GM11168 (cell line): ENCODE measurements at regions not wholly inside any gene's neighbourhood (a gene's known extent, or its start where the extent isn't known, plus 50 kb on each side); places are given as distances from the start of the nearest gene placed in this dataset.

Experiments used
- in situ Hi-C: fragments of 300-500 bp; cut with MboI; formaldehyde crosslinking; loops from one replicate; pipeline ENCODE4 v1.12.0; 2022; ENCODE audit warnings: low sequenced_read_pairs; ENCODE audit not compliant: unreplicated experiment

GRCh38 chr3:170737498-170738162 lies 132.4 kb downstream of the RPL22L1 start:
- in situ Hi-C loops = no loop called here

GRCh38 chr3:170735821-170736220 lies 134.2 kb downstream of the RPL22L1 start:
- in situ Hi-C loops = no loop called here

DNA sequence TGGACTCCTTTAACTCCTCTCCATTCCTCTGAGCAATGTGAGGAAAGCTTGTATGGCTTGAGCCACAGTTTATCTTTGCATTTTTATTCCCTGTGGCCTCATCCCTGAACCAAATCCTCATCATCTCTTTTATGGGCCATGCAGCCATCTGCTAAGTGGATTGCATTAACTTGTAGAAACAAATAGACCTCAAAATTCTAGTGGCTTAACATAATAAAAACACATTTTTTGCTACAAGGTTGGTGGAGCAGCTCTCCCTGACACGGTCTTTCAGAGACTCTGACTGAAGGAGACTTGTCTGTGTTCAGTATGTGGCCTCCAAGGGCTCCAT lies 135.3 kb downstream of the RPL22L1 start:
- in situ Hi-C loops = no loop called here

DNA sequence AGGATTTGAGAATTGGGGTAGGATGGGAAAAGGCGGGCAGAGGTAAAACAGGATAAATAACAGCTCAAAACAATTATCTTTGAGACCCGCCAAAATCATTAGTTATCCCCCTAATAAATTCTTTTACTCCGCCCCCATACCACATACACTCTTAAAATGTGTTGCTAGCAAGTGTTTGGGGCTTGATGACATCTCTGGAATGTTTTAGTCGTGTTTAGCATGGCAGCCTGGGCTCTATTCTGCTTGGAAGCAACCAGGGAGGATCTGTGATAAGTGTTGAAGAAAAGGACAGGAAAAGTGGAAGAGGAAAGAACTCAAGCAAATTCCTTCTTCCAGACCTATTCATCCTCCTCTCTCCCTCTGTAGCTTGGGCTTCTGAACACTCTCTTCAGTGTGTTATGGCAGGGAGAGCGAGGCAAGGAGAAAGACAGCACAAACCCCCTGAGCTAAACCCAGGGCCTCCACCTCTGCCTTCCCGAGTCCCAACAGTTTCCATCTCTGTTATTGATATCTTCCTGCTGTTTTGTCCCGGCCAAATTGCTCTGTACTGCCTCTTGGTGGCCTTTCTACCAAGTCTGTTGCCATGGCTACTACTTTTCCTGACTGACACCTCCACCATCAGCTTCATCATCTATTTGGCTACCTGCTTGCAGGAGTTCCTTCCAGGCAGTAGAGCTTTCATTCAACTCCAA lies 135.8 kb downstream of the RPL22L1 start:
- in situ Hi-C loops = no loop called here

GRCh38 chr3:170732660-170733245 lies 137.2 kb downstream of the RPL22L1 start:
- in situ Hi-C loops = no loop called here

DNA sequence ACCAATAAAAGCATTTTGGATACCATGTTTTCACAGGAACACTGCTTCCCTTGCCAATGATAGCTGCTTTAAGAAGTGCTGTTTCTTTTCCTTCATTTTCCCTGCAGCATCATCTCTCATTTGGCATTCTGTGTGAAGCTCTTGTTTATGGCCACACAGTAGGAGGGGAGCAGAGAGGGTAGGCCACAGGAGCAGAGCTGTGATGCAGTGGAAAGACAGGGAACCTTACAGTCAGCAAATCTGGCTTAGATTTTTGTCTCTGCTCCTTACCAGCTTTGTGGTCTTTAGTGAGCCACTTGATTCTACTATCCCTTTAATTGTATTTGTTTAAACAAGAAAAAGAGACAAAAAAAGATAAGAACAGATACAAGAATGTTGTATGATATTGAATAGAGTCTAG lies 138.7 kb downstream of the RPL22L1 start:
- in situ Hi-C loops = no loop called here

GRCh38 chr3:170730071-170730812 lies 139.8 kb downstream of the RPL22L1 start:
- in situ Hi-C loops = no loop called here

DNA sequence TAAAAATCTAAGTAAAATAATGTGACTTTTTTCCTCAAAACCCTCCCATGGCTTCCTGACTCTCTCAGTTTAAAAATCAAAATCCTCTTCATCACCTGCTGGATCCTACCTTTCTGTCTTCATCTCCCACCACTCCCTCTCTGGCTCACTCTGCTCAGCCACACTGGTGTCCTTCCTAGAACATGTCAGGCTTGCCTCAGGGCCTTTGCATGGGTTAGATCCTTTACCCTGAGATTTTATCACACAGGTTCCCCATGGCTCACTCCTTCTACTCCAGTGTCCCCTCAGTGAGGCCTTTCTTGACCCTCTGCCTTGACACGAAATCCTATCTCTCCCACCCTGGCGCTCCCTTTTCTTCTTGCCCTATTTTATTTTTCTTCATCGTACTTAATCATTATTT lies 141.8 kb downstream of the RPL22L1 start:
- in situ Hi-C loops = no loop called here

GRCh38 chr3:170727754-170728153 lies 141.9 kb upstream of the SLC7A14 start:
- in situ Hi-C loops = no loop called here

DNA sequence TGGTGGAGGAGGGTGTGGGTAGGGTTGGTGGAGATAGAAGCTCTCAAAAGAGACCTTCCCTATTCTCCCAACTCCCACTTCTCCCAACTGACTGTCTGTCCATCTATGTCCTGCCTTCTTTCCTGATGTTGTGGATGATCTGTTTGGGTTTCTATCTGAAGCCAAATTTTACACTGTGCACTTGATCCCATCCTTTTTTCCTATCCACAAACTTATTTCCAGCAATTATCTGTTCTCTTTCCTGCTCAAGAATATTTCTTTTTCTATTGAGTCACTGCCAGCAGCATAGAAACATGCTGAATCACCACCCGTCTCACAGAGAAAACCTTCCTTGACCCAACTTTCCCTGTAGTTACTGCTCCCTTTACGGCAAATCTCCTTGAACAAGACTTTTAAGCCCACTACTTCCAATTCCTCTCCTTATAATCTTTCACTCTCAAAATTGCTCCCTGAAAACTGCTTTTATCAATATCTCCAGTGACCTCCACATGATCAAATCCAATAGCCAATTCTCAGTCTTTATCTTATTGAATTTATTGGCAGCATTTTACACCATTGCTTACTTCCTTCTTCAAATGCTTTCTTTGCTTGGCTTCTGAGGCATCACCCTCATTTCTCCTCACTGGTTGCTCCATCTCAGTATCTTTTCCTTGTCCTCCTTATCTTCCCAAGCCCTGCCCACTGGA lies 141.2 kb upstream of the SLC7A14 start:
- in situ Hi-C loops = no loop called here

- in situ Hi-C loops = no loop called here
These were observed 139.4 kb upstream of the SLC7A14 start for GRCh38 chr3:170725285-170725731.

DNA sequence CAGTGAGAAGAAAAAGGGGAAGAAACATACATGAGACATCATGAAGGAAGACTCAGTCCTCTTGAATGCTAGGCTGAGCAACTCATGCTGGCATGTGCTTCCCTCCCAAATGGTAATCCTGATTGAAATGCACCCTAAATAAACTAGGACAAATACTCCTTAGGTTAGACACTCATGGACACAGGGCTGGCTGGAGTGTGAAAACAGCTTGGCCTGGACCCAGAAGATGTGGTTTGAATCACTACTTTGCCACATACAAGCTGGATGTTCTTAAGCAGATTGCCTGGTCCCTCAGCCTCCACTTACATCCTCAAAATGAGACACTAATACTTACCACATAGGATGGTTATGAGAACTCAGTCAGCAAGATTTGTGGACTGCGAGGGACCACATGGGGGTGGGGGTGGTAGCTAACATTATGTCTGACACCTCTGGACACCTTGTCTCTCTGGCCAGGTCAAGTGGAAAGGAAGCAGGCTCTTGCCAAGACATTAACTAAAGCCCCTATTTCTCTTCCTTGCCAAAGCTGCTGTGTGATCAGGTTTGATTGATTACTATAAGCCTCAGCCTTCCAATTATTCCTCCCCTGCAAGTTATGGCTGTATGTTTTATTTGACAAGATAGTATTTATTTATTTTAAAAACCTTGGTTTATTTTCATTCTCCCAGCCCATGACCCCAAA lies 138.9 kb upstream of the SLC7A14 start:
- in situ Hi-C loops = no loop called here

DNA sequence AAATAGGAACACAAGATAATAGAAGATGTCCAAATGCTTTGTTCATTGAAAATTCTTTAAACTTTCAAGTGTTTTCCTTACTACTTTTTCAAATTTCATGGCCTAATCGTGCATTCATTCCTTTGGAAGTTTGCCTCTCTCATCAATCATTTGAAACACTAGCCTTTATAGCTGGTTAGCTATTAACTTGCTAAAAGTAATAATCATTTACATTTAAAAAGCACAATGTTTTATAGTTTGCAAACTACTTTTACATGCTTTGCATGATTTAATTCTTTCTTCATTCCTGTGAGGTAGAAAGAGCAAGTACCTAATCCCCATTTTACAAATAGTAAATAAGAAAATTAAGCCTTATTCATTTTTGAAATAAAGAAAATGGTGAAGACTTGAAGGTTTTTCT lies 137.4 kb upstream of the SLC7A14 start:
- in situ Hi-C loops = no loop called here

GRCh38 chr3:170721563-170721962 lies 135.7 kb upstream of the SLC7A14 start:
- in situ Hi-C loops = no loop called here

GRCh38 chr3:170719300-170719699 lies 133.4 kb upstream of the SLC7A14 start:
- in situ Hi-C loops = no loop called here

DNA sequence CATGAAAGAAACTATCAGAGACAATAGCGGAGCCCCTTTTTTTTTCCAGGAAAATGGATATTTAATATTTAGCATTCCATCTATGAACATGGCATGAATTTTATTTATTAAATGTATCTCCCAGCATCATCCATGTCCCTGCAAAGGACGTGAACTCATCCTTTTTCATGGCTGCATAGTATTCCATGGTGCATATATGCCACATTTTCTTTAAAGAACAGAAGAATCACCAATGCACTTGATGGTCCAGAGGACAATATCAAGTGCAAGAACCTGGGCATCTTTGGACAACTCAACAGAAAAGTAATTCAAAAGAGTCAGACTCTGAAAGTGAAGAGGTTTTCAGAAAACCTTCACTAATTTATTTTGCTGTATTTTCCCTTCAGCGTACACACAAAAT lies 133.0 kb upstream of the SLC7A14 start:
- in situ Hi-C loops = no loop called here

DNA sequence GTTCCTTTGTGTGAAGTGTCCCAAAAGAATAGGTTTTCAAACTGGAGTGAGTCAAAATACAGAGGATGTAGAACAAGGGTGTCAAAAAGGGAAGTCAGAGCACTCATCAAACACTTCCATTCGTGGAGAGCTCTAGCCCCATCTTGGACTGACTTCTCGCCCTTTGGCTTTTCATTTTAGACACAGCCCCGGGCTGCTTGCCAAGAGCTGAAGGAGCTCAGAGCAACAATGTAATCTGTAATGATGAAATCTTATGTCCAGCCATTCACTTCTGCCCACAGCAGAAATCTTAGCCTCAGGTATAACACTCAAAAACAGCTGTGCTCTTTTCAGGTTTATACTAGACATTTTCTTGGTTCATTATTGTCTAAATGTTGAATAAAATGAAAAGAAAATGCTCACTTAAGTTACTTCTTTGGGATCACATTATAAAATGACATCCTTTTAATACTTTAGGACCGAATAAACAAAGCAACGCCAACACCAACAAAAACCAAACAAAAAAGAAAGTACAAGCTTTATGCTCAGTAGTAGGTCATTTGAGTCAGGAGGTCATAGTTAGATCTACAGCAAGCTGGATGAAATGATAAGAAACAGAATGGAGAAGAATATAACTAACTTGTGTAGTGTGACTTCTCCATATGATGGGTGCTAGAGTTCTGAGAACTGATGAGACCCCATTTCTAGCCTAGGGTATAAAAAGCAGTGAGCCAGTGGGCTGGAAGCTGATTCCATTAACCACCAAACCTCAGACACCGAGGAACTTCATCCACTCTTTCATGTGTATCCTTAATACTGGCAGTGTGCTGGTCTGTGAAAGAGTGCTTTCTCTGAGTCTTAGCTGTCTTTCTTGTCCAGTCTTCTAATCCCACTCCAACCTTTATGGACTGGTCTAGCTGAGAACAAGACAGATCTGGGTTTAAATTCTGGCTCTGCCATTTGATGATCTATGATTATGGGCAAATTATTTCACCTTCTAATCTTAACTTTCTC lies 131.8 kb upstream of the SLC7A14 start:
- in situ Hi-C loops = no loop called here

- in situ Hi-C loops = no loop called here
These were observed 130.4 kb upstream of the SLC7A14 start for GRCh38 chr3:170716172-170716805.
